ENCODE measurements at regions not wholly inside any gene's neighbourhood (a gene's known extent, or its start where the extent isn't known, plus 50 kb on each side); places are given as distances from the start of the nearest gene placed in this dataset.

GRCh38 chr15:87793725-87794124 lies 462.8 kb downstream of the NTRK3 start:
- Mint-ChIP-seq H3K27me3 (ENCODE audit: unreplicated experiment) (no peaks in the 10 kb centered on the region), H3K27ac (ENCODE audit: unreplicated experiment) (no peak overlapping the region), H3K4me1 (ENCODE audit: low read depth, unreplicated experiment) (no peaks in the 10 kb centered on the region), H3K9me3 (ENCODE audit: low read depth, unreplicated experiment) (peaks cover 12% of the 10 kb centered on the region), H3K4me3 (ENCODE audit: low read depth, unreplicated experiment) (no peak overlapping the region), H3K36me3 (ENCODE audit: insufficient read depth, unreplicated experiment) (no peaks in the 10 kb centered on the region)
- TF ChIP-seq, protein P1, sequence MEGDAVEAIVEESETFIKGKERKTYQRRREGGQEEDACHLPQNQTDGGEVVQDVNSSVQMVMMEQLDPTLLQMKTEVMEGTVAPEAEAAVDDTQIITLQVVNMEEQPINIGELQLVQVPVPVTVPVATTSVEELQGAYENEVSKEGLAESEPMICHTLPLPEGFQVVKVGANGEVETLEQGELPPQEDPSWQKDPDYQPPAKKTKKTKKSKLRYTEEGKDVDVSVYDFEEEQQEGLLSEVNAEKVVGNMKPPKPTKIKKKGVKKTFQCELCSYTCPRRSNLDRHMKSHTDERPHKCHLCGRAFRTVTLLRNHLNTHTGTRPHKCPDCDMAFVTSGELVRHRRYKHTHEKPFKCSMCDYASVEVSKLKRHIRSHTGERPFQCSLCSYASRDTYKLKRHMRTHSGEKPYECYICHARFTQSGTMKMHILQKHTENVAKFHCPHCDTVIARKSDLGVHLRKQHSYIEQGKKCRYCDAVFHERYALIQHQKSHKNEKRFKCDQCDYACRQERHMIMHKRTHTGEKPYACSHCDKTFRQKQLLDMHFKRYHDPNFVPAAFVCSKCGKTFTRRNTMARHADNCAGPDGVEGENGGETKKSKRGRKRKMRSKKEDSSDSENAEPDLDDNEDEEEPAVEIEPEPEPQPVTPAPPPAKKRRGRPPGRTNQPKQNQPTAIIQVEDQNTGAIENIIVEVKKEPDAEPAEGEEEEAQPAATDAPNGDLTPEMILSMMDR (IDR thresholded peaks at IDR 0.05; ENCODE audit: unreplicated experiment) = no peak
- CTCF ChIA-PET = no interaction called here
- no TSS peak for BruUV-seq (replicated peaks)
- DNase-seq = no peak
- intact Hi-C loops (cut with micrococcal nuclease; ENCODE audit: unreplicated experiment) = no loop called here

- CTCF ChIA-PET = no interaction called here
- no peak for DNase-seq
- Mint-ChIP-seq H3K27ac (ENCODE audit: unreplicated experiment) (no peak overlapping the region), H3K9me3 (ENCODE audit: low read depth, unreplicated experiment) (peaks cover 12% of the 10 kb centered on the region), H3K27me3 (ENCODE audit: unreplicated experiment) (no peaks in the 10 kb centered on the region), H3K4me3 (ENCODE audit: low read depth, unreplicated experiment) (no peak overlapping the region), H3K36me3 (ENCODE audit: insufficient read depth, unreplicated experiment) (no peaks in the 10 kb centered on the region), H3K4me1 (ENCODE audit: low read depth, unreplicated experiment) (no peaks in the 10 kb centered on the region)
- intact Hi-C loops (cut with micrococcal nuclease; ENCODE audit: unreplicated experiment) = no loop called here
- BruUV-seq (replicated peaks) = no TSS peak
- TF ChIP-seq, protein P1 (IDR thresholded peaks at IDR 0.05; ENCODE audit: unreplicated experiment) = no peak
Observed at GRCh38 chr15:87792250-87793040, 464.1 kb downstream of the NTRK3 start.

- Mint-ChIP-seq H3K27ac (ENCODE audit: unreplicated experiment) (no peak overlapping the region), H3K4me1 (ENCODE audit: low read depth, unreplicated experiment) (no peaks in the 10 kb centered on the region), H3K9me3 (ENCODE audit: low read depth, unreplicated experiment) (peaks cover 17% of the 10 kb centered on the region), H3K4me3 (ENCODE audit: low read depth, unreplicated experiment) (no peak overlapping the region), H3K27me3 (ENCODE audit: unreplicated experiment) (no peaks in the 10 kb centered on the region), H3K36me3 (ENCODE audit: insufficient read depth, unreplicated experiment) (no peaks in the 10 kb centered on the region)
- DNase-seq = no peak
- TF ChIP-seq, protein P1 (IDR thresholded peaks at IDR 0.05; ENCODE audit: unreplicated experiment) = no peak
- CTCF ChIA-PET = no interaction called here
- no TSS peak for BruUV-seq (replicated peaks)
- intact Hi-C loops (cut with micrococcal nuclease; ENCODE audit: unreplicated experiment) = no loop called here
Observed at GRCh38 chr15:87781959-87782625, 474.4 kb downstream of the NTRK3 start.

DNA sequence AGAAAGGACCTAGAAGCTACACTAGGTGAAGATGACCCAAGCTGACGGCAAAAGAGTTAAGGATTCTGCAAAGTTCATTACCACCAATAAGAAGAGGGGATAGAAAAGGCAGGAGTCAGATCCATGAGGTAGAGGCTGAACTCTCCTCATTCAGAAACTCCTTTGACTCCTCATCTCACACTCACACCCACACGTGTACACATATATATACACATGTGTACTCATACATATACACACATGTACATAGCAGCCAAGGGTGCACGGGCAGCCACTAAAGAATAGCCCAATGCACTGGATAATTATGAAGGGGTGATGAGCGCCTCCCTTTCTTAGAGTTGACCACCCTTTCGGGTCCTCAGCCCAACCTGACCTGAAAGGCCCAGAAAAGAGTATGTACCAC lies 476.8 kb downstream of the NTRK3 start:
- Mint-ChIP-seq H3K4me3 (ENCODE audit: low read depth, unreplicated experiment) (no peak overlapping the region), H3K27ac (ENCODE audit: unreplicated experiment) (no peak overlapping the region), H3K36me3 (ENCODE audit: insufficient read depth, unreplicated experiment) (no peaks in the 10 kb centered on the region), H3K9me3 (ENCODE audit: low read depth, unreplicated experiment) (peaks cover 19% of the 10 kb centered on the region), H3K27me3 (ENCODE audit: unreplicated experiment) (no peaks in the 10 kb centered on the region), H3K4me1 (ENCODE audit: low read depth, unreplicated experiment) (no peaks in the 10 kb centered on the region)
- CTCF ChIA-PET = no interaction called here
- BruUV-seq (replicated peaks) = no TSS peak
- TF ChIP-seq, protein P1 (IDR thresholded peaks at IDR 0.05; ENCODE audit: unreplicated experiment) = no peak
- intact Hi-C loops (cut with micrococcal nuclease; ENCODE audit: unreplicated experiment) = no loop called here
- DNase-seq = no peak
